ENCODE measurements at regions not wholly inside any gene's neighbourhood (a gene's known extent, or its start where the extent isn't known, plus 50 kb on each side); places are given as distances from the start of the nearest gene placed in this dataset.

- H3K27ac ChIP-seq (ENCODE audit: low read depth, low read length, poor library complexity, severe bottlenecking) = no peak overlapping the region
- H3K4me3 ChIP-seq (ENCODE audit: low read depth, low read length, poor library complexity, severe bottlenecking) = no peak overlapping the region
- no peaks in the 10 kb centered on the region for H3K4me1 ChIP-seq (ENCODE audit: insufficient read depth, low read length, poor library complexity, severe bottlenecking)
- H3K36me3 ChIP-seq (ENCODE audit: insufficient read depth, low read length, poor library complexity, severe bottlenecking) = no peaks in the 10 kb centered on the region
- H3K27me3 ChIP-seq (replicated peaks; ENCODE audit: insufficient read depth, low read depth, low read length, poor library complexity) = no peaks in the 10 kb centered on the region
- ChIA-PET CTCF (no interaction called here), POLR2A (ENCODE audit: low non-redundant PET) (no interaction called here)
- DNase-seq (ENCODE audit: low spot score) = no peak
- intact Hi-C loops (cut with micrococcal nuclease; ENCODE audit: unreplicated experiment) = no loop called here
- no TSS peak for BruUV-seq (replicated peaks)
- no peaks in the 10 kb centered on the region for H3K9me3 ChIP-seq (ENCODE audit: low read depth, low read length, poor library complexity, severe bottlenecking)
- TF ChIP-seq CTCF (conservative IDR thresholded peaks at IDR 0.05; ENCODE audit: low read depth, low read length) = no peak
- no peak for TF ChIP-seq EZH2 (IDR thresholded peaks at IDR 0.05; ENCODE audit: borderline replicate concordance, low read depth, low read length, poor library complexity, severe bottlenecking)
Measured at GRCh38 chr4:186919340-186919739, 195.7 kb upstream of the FAT1 start.

- no peak for TF ChIP-seq CTCF (conservative IDR thresholded peaks at IDR 0.05; ENCODE audit: low read depth, low read length)
- no peak for TF ChIP-seq EZH2 (IDR thresholded peaks at IDR 0.05; ENCODE audit: borderline replicate concordance, low read depth, low read length, poor library complexity, severe bottlenecking)
- ChIA-PET POLR2A (ENCODE audit: low non-redundant PET) (no interaction called here), CTCF (no interaction called here)
- no peak overlapping the region for H3K4me3 ChIP-seq (ENCODE audit: low read depth, low read length, poor library complexity, severe bottlenecking)
- intact Hi-C loops (cut with micrococcal nuclease; ENCODE audit: unreplicated experiment) = no loop called here
- no peak for DNase-seq (ENCODE audit: low spot score)
- H3K4me1 ChIP-seq (ENCODE audit: insufficient read depth, low read length, poor library complexity, severe bottlenecking) = no peaks in the 10 kb centered on the region
- H3K27me3 ChIP-seq (replicated peaks; ENCODE audit: insufficient read depth, low read depth, low read length, poor library complexity) = no peaks in the 10 kb centered on the region
- no TSS peak for BruUV-seq (replicated peaks)
- H3K27ac ChIP-seq (ENCODE audit: low read depth, low read length, poor library complexity, severe bottlenecking) = no peak overlapping the region
- H3K36me3 ChIP-seq (ENCODE audit: insufficient read depth, low read length, poor library complexity, severe bottlenecking) = no peaks in the 10 kb centered on the region
- H3K9me3 ChIP-seq (ENCODE audit: low read depth, low read length, poor library complexity, severe bottlenecking) = no peaks in the 10 kb centered on the region
Measured at GRCh38 chr4:186920483-186920882, 196.8 kb upstream of the FAT1 start.

- no peak overlapping the region for H3K4me3 ChIP-seq (ENCODE audit: low read depth, low read length, poor library complexity, severe bottlenecking)
- BruUV-seq (replicated peaks) = no TSS peak
- no peaks in the 10 kb centered on the region for H3K36me3 ChIP-seq (ENCODE audit: insufficient read depth, low read length, poor library complexity, severe bottlenecking)
- H3K9me3 ChIP-seq (ENCODE audit: low read depth, low read length, poor library complexity, severe bottlenecking) = no peaks in the 10 kb centered on the region
- DNase-seq (ENCODE audit: low spot score) = no peak
- ChIA-PET CTCF (no interaction called here), POLR2A (ENCODE audit: low non-redundant PET) (no interaction called here)
- H3K27ac ChIP-seq (ENCODE audit: low read depth, low read length, poor library complexity, severe bottlenecking) = no peak overlapping the region
- TF ChIP-seq CTCF (conservative IDR thresholded peaks at IDR 0.05; ENCODE audit: low read depth, low read length) (no peak), EZH2 (IDR thresholded peaks at IDR 0.05; ENCODE audit: borderline replicate concordance, low read depth, low read length, poor library complexity, severe bottlenecking) (no peak)
- no peaks in the 10 kb centered on the region for H3K27me3 ChIP-seq (replicated peaks; ENCODE audit: insufficient read depth, low read depth, low read length, poor library complexity)
- intact Hi-C loops (cut with micrococcal nuclease; ENCODE audit: unreplicated experiment) = no loop called here
- H3K4me1 ChIP-seq (ENCODE audit: insufficient read depth, low read length, poor library complexity, severe bottlenecking) = no peaks in the 10 kb centered on the region
Measured at GRCh38 chr4:186920992-186921391, 197.3 kb upstream of the FAT1 start.

Measured in A673 (cell line).